H9 (cell line): ENCODE measurements at regions not wholly inside any gene's neighbourhood (a gene's known extent, or its start where the extent isn't known, plus 50 kb on each side); places are given as distances from the start of the nearest gene placed in this dataset.

Experiments used
- DNase-seq: peaks from one replicate; pipeline ENCODE4 v3.0.0-alpha.2; 2017
- H2AFZ ChIP-seq: one replicate; pipeline ENCODE4 v1.6.1; 2013; ENCODE audit warnings: mild to moderate bottlenecking, low read length, control low read depth, moderate library complexity
- H2AK5ac ChIP-seq: 2 replicates; pipeline ENCODE4 v1.6.1; 2013; ENCODE audit warnings: low read length, control low read depth, mixed read lengths; ENCODE audit not compliant: insufficient read length
- H2BK120ac ChIP-seq: one replicate; pipeline ENCODE4 v1.6.1; 2013; ENCODE audit warnings: low read depth, mild to moderate bottlenecking, low read length, control low read depth, inconsistent platforms; ENCODE audit not compliant: poor library complexity, severe bottlenecking
- H2BK12ac ChIP-seq: 2 replicates; pipeline ENCODE4 v1.6.1; 2013; ENCODE audit warnings: low read length, control low read depth, mixed read lengths, low read depth; ENCODE audit not compliant: insufficient read length
- H2BK15ac ChIP-seq: 2 replicates; pipeline ENCODE4 v1.6.1; 2013; ENCODE audit warnings: low read depth, low read length, control low read depth
- H2BK20ac ChIP-seq: one replicate; pipeline ENCODE4 v1.6.1; 2013; ENCODE audit warnings: low read depth, mild to moderate bottlenecking, low read length, control low read depth, inconsistent platforms; ENCODE audit not compliant: poor library complexity, severe bottlenecking
- H2BK5ac ChIP-seq: 2 replicates; pipeline ENCODE4 v1.6.1; 2013; ENCODE audit warnings: low read length, control low read depth, mixed read lengths; ENCODE audit not compliant: insufficient read length
- H3K14ac ChIP-seq: 2 replicates; pipeline ENCODE4 v1.6.1; 2013; ENCODE audit warnings: low read length, control low read depth; ENCODE audit not compliant: insufficient read depth
- H3K18ac ChIP-seq: 2 replicates; pipeline ENCODE4 v1.6.1; 2013; ENCODE audit warnings: low read depth, mild to moderate bottlenecking, mixed read lengths, low read length, control low read depth; ENCODE audit not compliant: insufficient read length
- H3K23ac ChIP-seq: 2 replicates; pipeline ENCODE4 v1.6.1; 2013; ENCODE audit warnings: low read length, control low read depth, mixed read lengths, low read depth; ENCODE audit not compliant: insufficient read length
- H3K23me2 ChIP-seq: 2 replicates; pipeline ENCODE4 v1.6.1; 2013; ENCODE audit warnings: low read depth, mild to moderate bottlenecking, mixed read lengths, low read length, control low read depth; ENCODE audit not compliant: insufficient read length, poor library complexity, severe bottlenecking
- H3K27ac ChIP-seq: 2 replicates; pipeline ENCODE4 v1.5.1; 2013; ENCODE audit warnings: low read length, control low read depth, mixed read lengths, low read depth; ENCODE audit not compliant: insufficient read length
- H3K27me3 ChIP-seq: 2 replicates; pipeline ENCODE4 v1.6.1; 2013; ENCODE audit warnings: low read length, control low read depth, inconsistent platforms; ENCODE audit not compliant: insufficient read depth
- H3K4ac ChIP-seq: 2 replicates; pipeline ENCODE4 v1.6.1; 2013; ENCODE audit warnings: low read depth, mild to moderate bottlenecking, control low read depth, inconsistent platforms, low read length, moderate library complexity
- H3K4me1 ChIP-seq: 2 replicates; pipeline ENCODE4 v1.6.1; 2013; ENCODE audit warnings: low read length, control low read depth, inconsistent platforms; ENCODE audit not compliant: insufficient read depth
- H3K4me2 ChIP-seq: 2 replicates; pipeline ENCODE4 v1.6.1; 2013; ENCODE audit warnings: low read length, control low read depth, mixed read lengths; ENCODE audit not compliant: insufficient read length, insufficient read depth
- H3K56ac ChIP-seq: 2 replicates; pipeline ENCODE4 v1.6.1; 2013; ENCODE audit warnings: low read depth, mild to moderate bottlenecking, mixed read lengths, low read length, control low read depth; ENCODE audit not compliant: insufficient read length
- H3K79me1 ChIP-seq: 2 replicates; pipeline ENCODE4 v1.6.1; 2013; ENCODE audit warnings: low read depth, mild to moderate bottlenecking, moderate library complexity, low read length, control low read depth, inconsistent platforms; ENCODE audit not compliant: insufficient read depth, poor library complexity, severe bottlenecking
- H3K79me2 ChIP-seq: 2 replicates; pipeline ENCODE4 v1.6.1; 2013; ENCODE audit warnings: low read length, control low read depth, inconsistent platforms; ENCODE audit not compliant: insufficient read depth
- H3K9ac ChIP-seq: 2 replicates; pipeline ENCODE4 v1.6.1; 2013; ENCODE audit warnings: low read length, control low read depth, mixed read lengths; ENCODE audit not compliant: insufficient read length; ENCODE audit errors: extremely low read depth
- H3K9me3 ChIP-seq: one replicate; pipeline ENCODE4 v1.6.1; 2013; ENCODE audit warnings: low read depth, low read length, inconsistent platforms; ENCODE audit not compliant: control insufficient read depth
- H3T11ph ChIP-seq: one replicate; pipeline ENCODE4 v1.6.1; 2013; ENCODE audit warnings: mild to moderate bottlenecking, low read length, control low read depth, inconsistent platforms
- H4K20me1 ChIP-seq: one replicate; pipeline ENCODE4 v1.6.1; 2013; ENCODE audit not compliant: control insufficient read depth, insufficient read length, insufficient read depth
- H4K5ac ChIP-seq: 2 replicates; pipeline ENCODE4 v1.6.1; 2013; ENCODE audit warnings: low read depth, mild to moderate bottlenecking, mixed read lengths, low read length, control low read depth; ENCODE audit not compliant: insufficient read length
- H4K8ac ChIP-seq: replicated peaks from 2 replicates; pipeline ENCODE4 v1.6.1; 2013; ENCODE audit warnings: low read length, control low read depth, mixed read lengths, low read depth; ENCODE audit not compliant: insufficient read length
- H4K91ac ChIP-seq: 2 replicates; pipeline ENCODE4 v1.6.1; 2013; ENCODE audit warnings: low read depth, mild to moderate bottlenecking, moderate library complexity, mixed read lengths, low read length, control low read depth; ENCODE audit not compliant: insufficient read length
- H3K27ac Mint-ChIP-seq, 3 experiments: 2 replicates in 2 of 3; 3 replicates in 1 of 3; pipeline ENCODE4 v1.8.0; 2020 to 2021; ENCODE audit warnings: mixed read lengths in 3 of 3, mild to moderate bottlenecking in 1 of 3, moderate library complexity in 1 of 3
- H3K27me3 Mint-ChIP-seq: 2 replicates; pipeline ENCODE4 v1.8.0; 2021; ENCODE audit warnings: low read depth, mild to moderate bottlenecking, moderate library complexity, mixed read lengths
- H3K36me3 Mint-ChIP-seq, 3 experiments: 2 replicates in 2 of 3; 3 replicates in 1 of 3; pipeline ENCODE4 v1.8.0; 2020 to 2021; ENCODE audit warnings: low read depth in 3 of 3, mixed read lengths in 3 of 3; ENCODE audit not compliant: insufficient read depth in 1 of 3
- H3K4me1 Mint-ChIP-seq, 2 experiments: 2 replicates each; pipeline ENCODE4 v1.8.0; 2020; ENCODE audit warnings: mixed read lengths in 2 of 2
- H3K4me3 Mint-ChIP-seq, 2 experiments: 2 replicates in 1 of 2; 3 replicates in 1 of 2; pipeline ENCODE4 v1.8.0; 2020 to 2021; ENCODE audit warnings: mild to moderate bottlenecking in 2 of 2, mixed read lengths in 2 of 2, moderate library complexity in 1 of 2
- H3K9me3 Mint-ChIP-seq, 2 experiments: 2 replicates in 1 of 2; 3 replicates in 1 of 2; pipeline ENCODE4 v1.8.0; 2020; ENCODE audit warnings: mild to moderate bottlenecking in 2 of 2, mixed read lengths in 2 of 2, moderate library complexity in 1 of 2
- WGBS: extraction: QIAGEN DNeasy Blood & Tissue Kit; methylation state at CpG from one replicate; pipeline ENCODE4 v1.1.7; 2013; ENCODE audit warnings: missing lambda C conversion rate, low lambda C conversion rate, mixed read lengths; ENCODE audit not compliant: insufficient read length; ENCODE audit errors: extremely low coverage; 5-methylcytosine and 5-hydroxymethylcytosine counted together
- TF ChIP-seq, protein P1 (sequence below): fragments of 200-600 bp; sonication (generic); conservative IDR thresholded peaks from 3 replicates; pipeline ENCODE4 v1.8.0; 2021; ENCODE audit warnings: antibody characterized with exemption, mild to moderate bottlenecking

- Mint-ChIP-seq H3K27me3 (no peaks in the 10 kb centered on the region), H3K9me3 (no peaks in the 10 kb centered on the region), H3K4me1 (peaks cover 39 to 40% of the 10 kb centered on the region in 2 experiments), H3K4me3 (no peak overlapping the region), H3K36me3 (no peaks in the 10 kb centered on the region), H3K27ac (no peak overlapping the region)
- H2AFZ ChIP-seq: no peak overlapping the region
- H3K4me2 ChIP-seq: no peak overlapping the region
- no peak overlapping the region for H4K8ac ChIP-seq
- H2BK5ac ChIP-seq: no peak overlapping the region
- no CpG with 5 or more reads among the region's 5 CpGs for WGBS
- no peak overlapping the region for H3K27ac ChIP-seq
- H2BK15ac ChIP-seq: no peak overlapping the region
- no peak overlapping the region for H4K5ac ChIP-seq
- no peaks in the 10 kb centered on the region for H4K20me1 ChIP-seq
- H3K9ac ChIP-seq: no peak overlapping the region
- no peak overlapping the region for H2AK5ac ChIP-seq
- H3T11ph ChIP-seq: no peak overlapping the region
- H3K79me2 ChIP-seq: no peaks in the 10 kb centered on the region
- H3K18ac ChIP-seq: no peak overlapping the region
- no peak overlapping the region for H3K23ac ChIP-seq
- no peak overlapping the region for H2BK20ac ChIP-seq
- no peak overlapping the region for H3K4ac ChIP-seq
- no peaks in the 10 kb centered on the region for H3K23me2 ChIP-seq
- H3K79me1 ChIP-seq: no peaks in the 10 kb centered on the region
- H4K91ac ChIP-seq: no peak overlapping the region
- H3K4me1 ChIP-seq: peaks cover 15% of the 10 kb centered on the region
- no peak overlapping the region for H3K14ac ChIP-seq
- H3K9me3 ChIP-seq: no peaks in the 10 kb centered on the region
- TF ChIP-seq, protein P1, sequence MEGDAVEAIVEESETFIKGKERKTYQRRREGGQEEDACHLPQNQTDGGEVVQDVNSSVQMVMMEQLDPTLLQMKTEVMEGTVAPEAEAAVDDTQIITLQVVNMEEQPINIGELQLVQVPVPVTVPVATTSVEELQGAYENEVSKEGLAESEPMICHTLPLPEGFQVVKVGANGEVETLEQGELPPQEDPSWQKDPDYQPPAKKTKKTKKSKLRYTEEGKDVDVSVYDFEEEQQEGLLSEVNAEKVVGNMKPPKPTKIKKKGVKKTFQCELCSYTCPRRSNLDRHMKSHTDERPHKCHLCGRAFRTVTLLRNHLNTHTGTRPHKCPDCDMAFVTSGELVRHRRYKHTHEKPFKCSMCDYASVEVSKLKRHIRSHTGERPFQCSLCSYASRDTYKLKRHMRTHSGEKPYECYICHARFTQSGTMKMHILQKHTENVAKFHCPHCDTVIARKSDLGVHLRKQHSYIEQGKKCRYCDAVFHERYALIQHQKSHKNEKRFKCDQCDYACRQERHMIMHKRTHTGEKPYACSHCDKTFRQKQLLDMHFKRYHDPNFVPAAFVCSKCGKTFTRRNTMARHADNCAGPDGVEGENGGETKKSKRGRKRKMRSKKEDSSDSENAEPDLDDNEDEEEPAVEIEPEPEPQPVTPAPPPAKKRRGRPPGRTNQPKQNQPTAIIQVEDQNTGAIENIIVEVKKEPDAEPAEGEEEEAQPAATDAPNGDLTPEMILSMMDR: peak; percentile 63
- no peak for DNase-seq
- no peak overlapping the region for H3K56ac ChIP-seq
- H2BK12ac ChIP-seq: no peak overlapping the region
- H3K27me3 ChIP-seq: 0 out of 2 replicates have a peak, but pooled peaks cover 2% of the 10 kb centered on the region
- H2BK120ac ChIP-seq: no peak overlapping the region
Measured at GRCh38 chr16:5756969-5757368, 659.4 kb upstream of the EEF2KMT start.
